ENCODE measurements at regions not wholly inside any gene's neighbourhood (a gene's known extent, or its start where the extent isn't known, plus 50 kb on each side); places are given as distances from the start of the nearest gene placed in this dataset.

DNA sequence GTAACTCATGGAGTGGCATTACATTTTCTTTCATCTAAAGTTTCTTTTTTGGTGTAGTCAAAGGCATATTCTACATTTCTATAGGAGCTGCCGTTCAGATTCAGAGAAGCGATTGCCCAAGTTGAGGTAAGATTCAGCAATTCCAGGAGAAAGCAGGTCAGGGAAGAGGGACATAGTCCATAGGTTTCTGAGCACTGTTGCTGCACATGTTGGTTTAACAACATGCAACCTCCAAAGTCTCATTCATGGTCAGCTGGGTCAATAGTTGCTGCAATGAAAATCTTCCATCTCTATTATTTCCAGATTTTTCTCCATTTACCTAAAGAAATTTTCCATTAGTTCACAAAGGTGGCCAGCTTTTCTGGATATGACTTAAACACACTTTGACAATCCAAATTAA lies 682.3 kb upstream of the MAN1A1 start:
- CTCF ChIA-PET (ENCODE audit: unreplicated experiment), result no interaction called here
- POLR2A ChIA-PET, result interaction anchor here (0.6 kb wide), 1 partner anchor 12 kb away, joined by 3 read pairs; no protein-coding TSS in a partner anchor
- Histone ChIP-seq H3K4me1 (ENCODE audit: insufficient read depth, low read length, poor library complexity, severe bottlenecking) (no peaks in the 10 kb centered on the region), H4K20me1 (ENCODE audit: insufficient read depth, low read length) (no peaks in the 10 kb centered on the region), H3K4me3 (ENCODE audit: low read depth, low read length, poor library complexity, severe bottlenecking) (no peak overlapping the region), H3K27ac (ENCODE audit: low read depth, low read length, poor library complexity, severe bottlenecking) (no peak overlapping the region), H3K79me2 (ENCODE audit: insufficient read depth, low read depth, low read length) (no peaks in the 10 kb centered on the region), H3K9me3 (ENCODE audit: low read length) (no peaks in the 10 kb centered on the region), H3K36me3 (ENCODE audit: insufficient read depth, low read length) (no peaks in the 10 kb centered on the region), H3K9me2 (ENCODE audit: insufficient read depth, low read length) (no peaks in the 10 kb centered on the region), H3K4me2 (ENCODE audit: low read length) (no peak overlapping the region), H2AFZ (ENCODE audit: low read length) (no peak overlapping the region)
- BruUV-seq (replicated peaks), result no TSS peak
- no peak for DNase-seq (ENCODE audit: low spot score)
- TF ChIP-seq EZH2phosphoT487 (IDR thresholded peaks at IDR 0.05; ENCODE audit: borderline replicate concordance, low read depth, low read length), result no peak
- TF ChIP-seq, protein P1, sequence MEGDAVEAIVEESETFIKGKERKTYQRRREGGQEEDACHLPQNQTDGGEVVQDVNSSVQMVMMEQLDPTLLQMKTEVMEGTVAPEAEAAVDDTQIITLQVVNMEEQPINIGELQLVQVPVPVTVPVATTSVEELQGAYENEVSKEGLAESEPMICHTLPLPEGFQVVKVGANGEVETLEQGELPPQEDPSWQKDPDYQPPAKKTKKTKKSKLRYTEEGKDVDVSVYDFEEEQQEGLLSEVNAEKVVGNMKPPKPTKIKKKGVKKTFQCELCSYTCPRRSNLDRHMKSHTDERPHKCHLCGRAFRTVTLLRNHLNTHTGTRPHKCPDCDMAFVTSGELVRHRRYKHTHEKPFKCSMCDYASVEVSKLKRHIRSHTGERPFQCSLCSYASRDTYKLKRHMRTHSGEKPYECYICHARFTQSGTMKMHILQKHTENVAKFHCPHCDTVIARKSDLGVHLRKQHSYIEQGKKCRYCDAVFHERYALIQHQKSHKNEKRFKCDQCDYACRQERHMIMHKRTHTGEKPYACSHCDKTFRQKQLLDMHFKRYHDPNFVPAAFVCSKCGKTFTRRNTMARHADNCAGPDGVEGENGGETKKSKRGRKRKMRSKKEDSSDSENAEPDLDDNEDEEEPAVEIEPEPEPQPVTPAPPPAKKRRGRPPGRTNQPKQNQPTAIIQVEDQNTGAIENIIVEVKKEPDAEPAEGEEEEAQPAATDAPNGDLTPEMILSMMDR (conservative IDR thresholded peaks at IDR 0.05; ENCODE audit: low read length), result no peak
- intact Hi-C loops (cut with micrococcal nuclease; ENCODE audit: unreplicated experiment), result no loop called here

DNA sequence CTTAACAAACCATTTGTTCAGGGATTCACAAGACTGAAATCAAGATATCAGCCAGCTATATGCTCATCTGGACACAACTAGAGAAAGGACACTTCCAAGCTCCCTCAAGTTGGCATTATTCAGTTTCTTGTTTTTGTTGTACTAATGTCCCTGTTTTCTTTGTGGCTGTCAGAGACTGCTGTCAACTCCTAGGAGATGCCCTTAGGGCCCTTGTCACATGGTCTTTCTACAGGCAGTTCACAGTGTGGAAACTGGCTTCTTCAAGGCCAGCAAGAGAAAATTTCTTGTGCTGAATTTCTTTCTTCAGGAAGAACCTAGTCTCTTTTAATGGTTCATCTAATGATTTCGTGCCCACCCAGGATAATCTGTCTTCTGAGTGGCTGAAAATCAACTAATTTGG lies 677.2 kb upstream of the MAN1A1 start:
- intact Hi-C loops (cut with micrococcal nuclease; ENCODE audit: unreplicated experiment), result no loop called here
- TF ChIP-seq, protein P1 (conservative IDR thresholded peaks at IDR 0.05; ENCODE audit: low read length), result no peak
- no peak for TF ChIP-seq EZH2phosphoT487 (IDR thresholded peaks at IDR 0.05; ENCODE audit: borderline replicate concordance, low read depth, low read length)
- ChIA-PET POLR2A (no interaction called here), CTCF (ENCODE audit: unreplicated experiment) (no interaction called here)
- Histone ChIP-seq H3K27ac (ENCODE audit: low read depth, low read length, poor library complexity, severe bottlenecking) (no peak overlapping the region), H4K20me1 (ENCODE audit: insufficient read depth, low read length) (no peaks in the 10 kb centered on the region), H3K4me1 (ENCODE audit: insufficient read depth, low read length, poor library complexity, severe bottlenecking) (no peaks in the 10 kb centered on the region), H3K9me2 (ENCODE audit: insufficient read depth, low read length) (no peaks in the 10 kb centered on the region), H2AFZ (ENCODE audit: low read length) (no peak overlapping the region), H3K9me3 (ENCODE audit: low read length) (no peaks in the 10 kb centered on the region), H3K36me3 (ENCODE audit: insufficient read depth, low read length) (no peaks in the 10 kb centered on the region), H3K4me3 (ENCODE audit: low read depth, low read length, poor library complexity, severe bottlenecking) (no peak overlapping the region), H3K4me2 (ENCODE audit: low read length) (no peak overlapping the region), H3K79me2 (ENCODE audit: insufficient read depth, low read depth, low read length) (no peaks in the 10 kb centered on the region)
- no TSS peak for BruUV-seq (replicated peaks)
- no peak for DNase-seq (ENCODE audit: low spot score)

DNA sequence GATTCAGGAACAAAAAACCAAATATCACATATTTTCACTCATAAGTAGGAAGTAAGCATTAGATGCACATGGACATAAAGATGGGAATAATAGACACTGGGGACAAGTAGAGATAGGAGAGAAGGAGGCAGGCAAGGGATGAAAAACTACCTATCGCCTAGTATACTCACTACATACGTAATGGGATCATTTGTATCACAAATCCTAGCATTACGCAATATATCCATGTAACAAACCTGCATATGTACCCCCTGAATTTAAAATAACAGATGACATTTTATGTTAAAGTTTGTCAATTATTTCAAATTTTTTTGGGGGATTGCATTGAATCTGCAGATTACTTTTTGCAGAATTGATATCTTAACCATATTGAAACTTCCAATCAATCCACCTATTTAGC lies 660.5 kb upstream of the MAN1A1 start:
- ChIA-PET CTCF (ENCODE audit: unreplicated experiment) (no interaction called here), POLR2A (interaction anchor here (0.7 kb wide), 1 partner anchor 1075 kb away, joined by 3 read pairs; no protein-coding TSS in a partner anchor)
- Histone ChIP-seq H3K79me2 (ENCODE audit: insufficient read depth, low read depth, low read length) (no peaks in the 10 kb centered on the region), H3K4me1 (ENCODE audit: insufficient read depth, low read length, poor library complexity, severe bottlenecking) (no peaks in the 10 kb centered on the region), H3K9me3 (ENCODE audit: low read length) (no peaks in the 10 kb centered on the region), H2AFZ (ENCODE audit: low read length) (no peak overlapping the region), H3K9me2 (ENCODE audit: insufficient read depth, low read length) (no peaks in the 10 kb centered on the region), H3K4me3 (ENCODE audit: low read depth, low read length, poor library complexity, severe bottlenecking) (no peak overlapping the region), H3K4me2 (ENCODE audit: low read length) (no peak overlapping the region), H3K36me3 (ENCODE audit: insufficient read depth, low read length) (no peaks in the 10 kb centered on the region), H3K27ac (ENCODE audit: low read depth, low read length, poor library complexity, severe bottlenecking) (no peak overlapping the region), H4K20me1 (ENCODE audit: insufficient read depth, low read length) (no peaks in the 10 kb centered on the region)
- DNase-seq (ENCODE audit: low spot score), result no peak
- BruUV-seq (replicated peaks), result no TSS peak
- intact Hi-C loops (cut with micrococcal nuclease; ENCODE audit: unreplicated experiment), result no loop called here
- TF ChIP-seq, protein P1 (conservative IDR thresholded peaks at IDR 0.05; ENCODE audit: low read length), result no peak
- no peak for TF ChIP-seq EZH2phosphoT487 (IDR thresholded peaks at IDR 0.05; ENCODE audit: borderline replicate concordance, low read depth, low read length)
